SKM-1 treated with dmso at 0.1 percent for 144 hours (cell line): ENCODE measurements at regions not wholly inside any gene's neighbourhood (a gene's known extent, or its start where the extent isn't known, plus 50 kb on each side); places are given as distances from the start of the nearest gene placed in this dataset.

Source experiments
- DNase-seq: peaks from one replicate; lab custom pipeline; 2025; ENCODE audit not compliant: unreplicated experiment; lab: John Stamatoyannopoulos, UW

- DNase-seq: no peak
Measured at GRCh38 chr10:88196291-88196690, 332.9 kb downstream of the PTEN start.

GRCh38 chr10:88198023-88198422 lies 334.6 kb downstream of the PTEN start:
- DNase-seq: no peak

GRCh38 chr10:88200312-88201032 lies 337.0 kb downstream of the PTEN start:
- DNase-seq: no peak

- no peak for DNase-seq
Measured at GRCh38 chr10:88205842-88206446, 342.5 kb downstream of the PTEN start.

- no peak for DNase-seq
Measured at GRCh38 chr10:88207121-88207546, 343.7 kb downstream of the PTEN start.

GRCh38 chr10:88209231-88209630 lies 345.8 kb downstream of the PTEN start:
- DNase-seq: no peak

- DNase-seq: no peak
Measured at GRCh38 chr10:88209837-88210561, 346.6 kb downstream of the PTEN start.

- no peak for DNase-seq
Measured at GRCh38 chr10:88211230-88211629, 347.8 kb downstream of the PTEN start.

GRCh38 chr10:88212069-88212468 lies 348.6 kb downstream of the PTEN start:
- DNase-seq: no peak

- DNase-seq: no peak
Measured at GRCh38 chr10:88213065-88213605, 349.7 kb downstream of the PTEN start.

- DNase-seq: no peak
Measured at GRCh38 chr10:88216976-88217375, 353.6 kb downstream of the PTEN start.

GRCh38 chr10:88218362-88218761 lies 354.9 kb downstream of the PTEN start:
- no peak for DNase-seq

GRCh38 chr10:88219753-88220152 lies 356.3 kb downstream of the PTEN start:
- DNase-seq: no peak

- no peak for DNase-seq
Measured at GRCh38 chr10:88221010-88221973, 357.9 kb downstream of the PTEN start.

- DNase-seq: no peak
Measured at GRCh38 chr10:88222881-88223280, 359.5 kb downstream of the PTEN start.
